Smooth muscle cell (in vitro differentiated cells): ENCODE measurements at regions not wholly inside any gene's neighbourhood (a gene's known extent, or its start where the extent isn't known, plus 50 kb on each side); places are given as distances from the start of the nearest gene placed in this dataset.
"Not testable (repeated sequence)": the region's sequence is repeated elsewhere in the genome, so short reads cannot be mapped to it uniquely, and the experiment has no call there.

ENCODE experiments used
- DNase-seq: peaks from one replicate; lab custom pipeline; 2025; ENCODE audit not compliant: unreplicated experiment; lab: John Stamatoyannopoulos, UW
- H2AFZ ChIP-seq: fragments of 200-600 bp; sonication (generic); 2 replicates; pipeline ENCODE4 v1.6.0; 2016; ENCODE audit warnings: antibody characterized with exemption, low read depth, mild to moderate bottlenecking
- H3F3A ChIP-seq: fragments of 200-600 bp; sonication (generic); 2 replicates; pipeline ENCODE4 v1.6.0; 2017; ENCODE audit warnings: antibody characterized with exemption, low read depth
- H3K27ac ChIP-seq: fragments of 200-600 bp; sonication (generic); 2 replicates; pipeline ENCODE4 v1.5.1; 2016; ENCODE audit warnings: low read depth, mild to moderate bottlenecking
- H3K27me3 ChIP-seq: fragments of 200-600 bp; sonication (generic); 2 replicates; pipeline ENCODE4 v1.6.1; 2016; ENCODE audit warnings: low read depth, mild to moderate bottlenecking
- H3K36me3 ChIP-seq: fragments of 200-600 bp; sonication (generic); 2 replicates; pipeline ENCODE4 v1.5.1; 2016; ENCODE audit warnings: low read depth
- H3K4me1 ChIP-seq: fragments of 200-600 bp; sonication (generic); 2 replicates; pipeline ENCODE4 v1.5.1; 2016; ENCODE audit warnings: low read depth
- H3K4me2 ChIP-seq: fragments of 200-600 bp; sonication (generic); 2 replicates; pipeline ENCODE4 v1.6.0; 2016; ENCODE audit warnings: mild to moderate bottlenecking
- H3K4me3 ChIP-seq: fragments of 200-600 bp; sonication (generic); 2 replicates; pipeline ENCODE4 v1.5.1; 2016; ENCODE audit warnings: mild to moderate bottlenecking
- H3K79me2 ChIP-seq: fragments of 200-600 bp; sonication (generic); 2 replicates; pipeline ENCODE4 v1.6.0; 2016; ENCODE audit warnings: low read depth, mild to moderate bottlenecking
- H3K9ac ChIP-seq: fragments of 200-600 bp; sonication (generic); 2 replicates; pipeline ENCODE4 v1.6.0; 2016; ENCODE audit warnings: low read depth
- H3K9me3 ChIP-seq: fragments of 200-600 bp; sonication (generic); replicated peaks from 2 replicates; pipeline ENCODE4 v1.5.1; 2016; ENCODE audit warnings: low read depth
- H4K20me1 ChIP-seq: fragments of 200-600 bp; sonication (generic); 2 replicates; pipeline ENCODE4 v1.6.0; 2016; ENCODE audit warnings: low read depth
- WGBS: methylation state at CpG from one replicate; pipeline ENCODE4 v1.1.7; 2016; ENCODE audit warnings: low lambda C conversion rate; 5-methylcytosine and 5-hydroxymethylcytosine counted together

GRCh38 chr21:9740991-9741742 lies 780.2 kb upstream of the TPTE start:
- not testable (repeated sequence) for H3K4me1 ChIP-seq, H3K4me2 ChIP-seq, H3F3A ChIP-seq, DNase-seq, H4K20me1 ChIP-seq, H3K36me3 ChIP-seq, H3K27ac ChIP-seq, H3K27me3 ChIP-seq, H3K4me3 ChIP-seq, H2AFZ ChIP-seq, H3K9ac ChIP-seq, H3K79me2 ChIP-seq
- WGBS: 66% methylated on average over 8 of the region's 8 CpGs
- peaks cover 46% of the 10 kb centered on the region for H3K9me3 ChIP-seq

GRCh38 chr21:9743566-9743965 lies 777.8 kb upstream of the TPTE start:
- H3K27me3 ChIP-seq, H3K27ac ChIP-seq, H2AFZ ChIP-seq, H3K36me3 ChIP-seq, H3K4me2 ChIP-seq, H3K4me3 ChIP-seq, DNase-seq, H3F3A ChIP-seq, H4K20me1 ChIP-seq, H3K4me1 ChIP-seq, H3K79me2 ChIP-seq, H3K9ac ChIP-seq: not testable (repeated sequence)
- 84% methylated on average over 10 of the region's 10 CpGs for WGBS
- peaks cover 36% of the 10 kb centered on the region for H3K9me3 ChIP-seq

- H3K9me3 ChIP-seq: peaks cover 36% of the 10 kb centered on the region
- not testable (repeated sequence) for DNase-seq, H2AFZ ChIP-seq, H3K4me3 ChIP-seq, H3K4me1 ChIP-seq, H3K36me3 ChIP-seq, H3F3A ChIP-seq, H3K27me3 ChIP-seq, H3K27ac ChIP-seq, H3K79me2 ChIP-seq, H3K9ac ChIP-seq, H4K20me1 ChIP-seq, H3K4me2 ChIP-seq
- WGBS: 44% methylated on average over 4 of the region's 4 CpGs
Measured at GRCh38 chr21:9744166-9744565, 777.2 kb upstream of the TPTE start.

GRCh38 chr21:9744593-9744992 lies 776.8 kb upstream of the TPTE start:
- H3K4me1 ChIP-seq, H2AFZ ChIP-seq, H3K79me2 ChIP-seq, H3K27ac ChIP-seq, H3K27me3 ChIP-seq, H4K20me1 ChIP-seq, H3K4me2 ChIP-seq, DNase-seq, H3K4me3 ChIP-seq, H3K9ac ChIP-seq, H3K36me3 ChIP-seq, H3F3A ChIP-seq: not testable (repeated sequence)
- H3K9me3 ChIP-seq: peaks cover 31% of the 10 kb centered on the region
- 58% methylated on average over 4 of the region's 4 CpGs for WGBS

GRCh38 chr21:9745457-9746108 lies 775.8 kb upstream of the TPTE start:
- H3K27me3 ChIP-seq, H3K79me2 ChIP-seq, H3K27ac ChIP-seq, H3K4me1 ChIP-seq, H3K9ac ChIP-seq, H3K4me2 ChIP-seq, DNase-seq, H4K20me1 ChIP-seq, H2AFZ ChIP-seq, H3F3A ChIP-seq, H3K4me3 ChIP-seq, H3K36me3 ChIP-seq: not testable (repeated sequence)
- WGBS: 47% methylated on average over 9 of the region's 9 CpGs
- H3K9me3 ChIP-seq: peaks cover 28% of the 10 kb centered on the region

DNA sequence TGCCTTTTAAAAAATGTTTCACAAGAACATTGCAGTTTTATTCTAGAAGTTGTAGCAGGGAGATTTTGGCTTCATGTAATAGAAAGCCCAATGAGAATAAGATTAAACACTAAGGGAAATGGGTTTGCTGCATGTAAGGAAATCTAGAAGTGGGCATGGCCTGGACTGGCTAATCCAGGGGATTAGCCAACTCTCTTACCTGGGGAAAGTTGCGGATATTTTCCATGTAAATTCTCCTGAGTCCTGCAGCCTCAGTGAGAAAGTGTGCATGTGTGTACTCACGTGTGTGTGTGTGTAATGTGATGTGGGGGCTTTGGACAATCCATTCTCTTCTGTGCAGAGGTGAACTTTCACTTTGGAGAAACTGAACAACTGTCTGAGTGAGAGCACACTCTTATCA lies 775.1 kb upstream of the TPTE start:
- H3K27me3 ChIP-seq, H4K20me1 ChIP-seq, DNase-seq, H3F3A ChIP-seq, H3K36me3 ChIP-seq, H3K27ac ChIP-seq, H3K4me3 ChIP-seq, H3K79me2 ChIP-seq, H3K4me1 ChIP-seq, H2AFZ ChIP-seq, H3K4me2 ChIP-seq, H3K9ac ChIP-seq: not testable (repeated sequence)
- WGBS: 38% methylated on average over 2 of the region's 2 CpGs
- H3K9me3 ChIP-seq: peaks cover 28% of the 10 kb centered on the region

DNA sequence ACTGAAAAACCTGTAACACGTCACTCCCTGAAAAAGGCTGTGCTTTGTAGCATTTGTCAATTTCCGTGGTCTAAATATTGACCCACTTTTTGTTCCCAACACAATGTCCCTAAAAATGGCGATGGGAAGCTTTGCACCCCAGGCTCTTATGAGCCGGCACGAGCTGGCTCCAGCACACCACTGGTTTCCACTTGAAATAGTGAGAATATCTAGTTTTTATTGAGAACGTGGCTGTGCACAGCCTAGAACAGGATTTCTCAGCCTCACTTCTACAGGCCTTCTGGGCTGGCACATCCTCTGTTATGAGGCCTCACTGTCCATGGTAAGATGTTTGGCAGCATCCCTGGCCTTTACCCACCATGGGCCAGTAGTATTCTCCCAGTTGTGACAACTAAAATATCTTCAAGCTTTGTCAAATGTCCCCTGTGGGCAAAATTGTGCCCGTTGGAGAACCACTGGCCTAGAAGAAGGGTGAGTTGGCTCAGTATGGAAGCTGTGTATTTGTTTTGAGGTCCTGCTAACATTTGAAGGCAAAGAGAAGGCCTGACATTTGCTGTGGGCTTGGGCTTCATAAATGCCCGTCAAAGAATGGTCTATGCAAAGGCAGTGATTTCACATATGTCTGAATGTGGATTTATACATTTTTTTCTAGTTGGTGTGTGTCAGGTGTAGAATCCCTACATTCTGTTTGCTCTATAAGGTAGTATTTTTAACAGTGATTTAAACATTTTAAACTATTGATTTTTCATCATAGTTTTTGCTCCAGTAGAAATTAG lies 774.4 kb upstream of the TPTE start:
- not testable (repeated sequence) for H3K9ac ChIP-seq, H3K4me3 ChIP-seq, H3K27me3 ChIP-seq, H3K36me3 ChIP-seq, H3K4me1 ChIP-seq, H3K4me2 ChIP-seq, H2AFZ ChIP-seq, H3F3A ChIP-seq, H3K79me2 ChIP-seq, H4K20me1 ChIP-seq, DNase-seq, H3K27ac ChIP-seq
- 45% methylated on average over 8 of the region's 8 CpGs for WGBS
- H3K9me3 ChIP-seq: peaks cover 21% of the 10 kb centered on the region

DNA sequence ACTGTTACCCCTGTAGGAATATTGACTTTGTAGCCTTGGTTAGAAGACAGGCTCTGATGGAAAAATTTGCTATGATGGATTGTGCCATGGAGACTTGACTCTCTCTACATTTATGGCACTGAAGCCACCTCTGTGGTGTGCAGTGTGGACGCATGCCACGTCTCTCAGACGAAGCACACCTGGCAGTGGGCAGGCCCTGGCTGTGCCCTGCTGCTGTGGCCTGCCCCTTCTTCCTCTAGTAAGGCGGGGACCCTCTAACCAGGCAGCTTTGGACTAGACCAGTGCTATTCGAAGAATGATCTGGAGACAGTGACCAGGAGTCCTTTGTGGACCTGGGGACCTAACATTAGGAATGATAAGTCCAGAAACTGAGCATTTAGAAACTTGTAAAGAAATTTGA lies 773.5 kb upstream of the TPTE start:
- H3K79me2 ChIP-seq, H3K9ac ChIP-seq, DNase-seq, H3K27ac ChIP-seq, H3F3A ChIP-seq, H3K36me3 ChIP-seq, H4K20me1 ChIP-seq, H3K4me2 ChIP-seq, H2AFZ ChIP-seq, H3K27me3 ChIP-seq, H3K4me3 ChIP-seq, H3K4me1 ChIP-seq: not testable (repeated sequence)
- H3K9me3 ChIP-seq: peaks cover 23% of the 10 kb centered on the region
- 61% methylated on average over 5 of the region's 5 CpGs for WGBS
